HEK293 (cell line): ENCODE measurements at regions not wholly inside any gene's neighbourhood (a gene's known extent, or its start where the extent isn't known, plus 50 kb on each side); places are given as distances from the start of the nearest gene placed in this dataset.
A peak's percentile ranks its signal among the peaks of the same experiment; 100 is the strongest.

Experiments
- ATF2 ChIP-seq: fragments of 450-650 bp; formaldehyde crosslinking; IDR thresholded peaks from 2 replicates; pipeline ENCODE4 v1.5.1; 2016; ENCODE audit warnings: missing biosample characterization, missing genetic modification characterization, low read depth
- BCL11A ChIP-seq: fragments of 450-650 bp; formaldehyde crosslinking; IDR thresholded peaks from 2 replicates; pipeline ENCODE4 v1.5.1; 2016; ENCODE audit warnings: low read depth, missing biosample characterization, missing genetic modification characterization
- KLF1 ChIP-seq: fragments of 450-650 bp; formaldehyde crosslinking; IDR thresholded peaks from 2 replicates; pipeline ENCODE4 v1.5.1; 2016; ENCODE audit warnings: missing biosample characterization, missing genetic modification characterization
- OSR2 ChIP-seq: fragments of 450-650 bp; formaldehyde crosslinking; IDR thresholded peaks from 2 replicates; pipeline ENCODE4 v1.5.1; 2016; ENCODE audit warnings: missing biosample characterization, missing genetic modification characterization
- OVOL3 ChIP-seq: fragments of 450-650 bp; formaldehyde crosslinking; IDR thresholded peaks from 2 replicates; pipeline ENCODE4 v1.5.1; 2016; ENCODE audit warnings: missing biosample characterization, missing genetic modification characterization
- REPIN1 ChIP-seq: fragments of 450-650 bp; formaldehyde crosslinking; IDR thresholded peaks from 2 replicates; pipeline ENCODE4 v1.5.1; 2017; ENCODE audit warnings: missing biosample characterization, missing genetic modification characterization, low read depth
- ZBTB17 ChIP-seq: fragments of 450-650 bp; formaldehyde crosslinking; IDR thresholded peaks from 2 replicates; pipeline ENCODE4 v1.5.1; 2016; ENCODE audit warnings: missing biosample characterization, missing genetic modification characterization
- ZFHX2 ChIP-seq: fragments of 450-650 bp; formaldehyde crosslinking; conservative IDR thresholded peaks from 2 replicates; pipeline ENCODE4 v1.5.1; 2016; ENCODE audit warnings: missing biosample characterization, missing genetic modification characterization
- ZFP3 ChIP-seq: fragments of 450-650 bp; formaldehyde crosslinking; IDR thresholded peaks from 2 replicates; pipeline ENCODE4 v1.5.1; 2016; ENCODE audit warnings: low read depth, missing biosample characterization, missing genetic modification characterization
- ZFP69B ChIP-seq: fragments of 450-650 bp; formaldehyde crosslinking; IDR thresholded peaks from 2 replicates; pipeline ENCODE4 v1.5.1; 2016; ENCODE audit warnings: missing biosample characterization, missing genetic modification characterization
- ZNF16 ChIP-seq: fragments of 450-650 bp; formaldehyde crosslinking; IDR thresholded peaks from 2 replicates; pipeline ENCODE4 v1.5.1; 2016; ENCODE audit warnings: low read depth, missing biosample characterization, missing genetic modification characterization
- ZNF18 ChIP-seq: fragments of 450-650 bp; formaldehyde crosslinking; IDR thresholded peaks from 2 replicates; pipeline ENCODE4 v1.5.1; 2016; ENCODE audit warnings: missing biosample characterization, missing genetic modification characterization
- ZNF2 ChIP-seq: fragments of 450-650 bp; formaldehyde crosslinking; IDR thresholded peaks from 2 replicates; pipeline ENCODE4 v1.5.1; 2016; ENCODE audit warnings: missing biosample characterization, missing genetic modification characterization
- ZNF211 ChIP-seq: fragments of 450-650 bp; formaldehyde crosslinking; IDR thresholded peaks from 2 replicates; pipeline ENCODE4 v1.5.1; 2016; ENCODE audit warnings: low read depth, missing biosample characterization, missing genetic modification characterization
- ZNF366 ChIP-seq: fragments of 450-650 bp; formaldehyde crosslinking; conservative IDR thresholded peaks from 2 replicates; pipeline ENCODE4 v1.5.1; 2016; ENCODE audit warnings: missing biosample characterization, missing genetic modification characterization
- ZNF394 ChIP-seq: fragments of 450-650 bp; formaldehyde crosslinking; IDR thresholded peaks from 2 replicates; pipeline ENCODE4 v1.5.1; 2016; ENCODE audit warnings: missing biosample characterization, missing genetic modification characterization, mild to moderate bottlenecking, moderate library complexity, borderline replicate concordance
- ZNF416 ChIP-seq: fragments of 450-650 bp; formaldehyde crosslinking; IDR thresholded peaks from 2 replicates; pipeline ENCODE4 v1.5.1; 2016; ENCODE audit warnings: missing biosample characterization, missing genetic modification characterization
- ZNF510 ChIP-seq: fragments of 450-650 bp; formaldehyde crosslinking; IDR thresholded peaks from 2 replicates; pipeline ENCODE4 v1.5.1; 2018; ENCODE audit warnings: mild to moderate bottlenecking, missing genetic modification characterization, missing biosample characterization; ENCODE audit not compliant: insufficient replicate concordance
- ZNF529 ChIP-seq: fragments of 450-650 bp; formaldehyde crosslinking; IDR thresholded peaks from 2 replicates; pipeline ENCODE4 v1.5.1; 2017; ENCODE audit warnings: missing genetic modification characterization, missing biosample characterization; ENCODE audit not compliant: insufficient replicate concordance
- ZNF530 ChIP-seq: fragments of 450-650 bp; formaldehyde crosslinking; IDR thresholded peaks from 2 replicates; pipeline ENCODE4 v1.5.1; 2016; ENCODE audit warnings: low read depth, missing biosample characterization, missing genetic modification characterization
- ZNF558 ChIP-seq: fragments of 450-650 bp; formaldehyde crosslinking; IDR thresholded peaks from 2 replicates; pipeline ENCODE4 v1.5.1; 2016; ENCODE audit warnings: missing biosample characterization, missing genetic modification characterization
- ZNF660 ChIP-seq: fragments of 450-650 bp; IDR thresholded peaks from 2 replicates; pipeline ENCODE4 v1.5.1; 2018; ENCODE audit warnings: missing biosample characterization, mild to moderate bottlenecking, missing genetic modification characterization
- ZNF670 ChIP-seq: fragments of 450-650 bp; formaldehyde crosslinking; IDR thresholded peaks from 2 replicates; pipeline ENCODE4 v1.5.1; 2016; ENCODE audit warnings: missing biosample characterization, missing genetic modification characterization, low read depth
- ZSCAN23 ChIP-seq: fragments of 450-650 bp; formaldehyde crosslinking; IDR thresholded peaks from 2 replicates; pipeline ENCODE4 v1.5.1; 2016; ENCODE audit warnings: missing biosample characterization, missing genetic modification characterization
- ZXDB ChIP-seq: fragments of 450-650 bp; formaldehyde crosslinking; IDR thresholded peaks from 2 replicates; pipeline ENCODE4 v1.5.1; 2016; ENCODE audit warnings: missing biosample characterization, missing genetic modification characterization
- TF ChIP-seq, protein P1 (sequence below): fragments of 450-650 bp; formaldehyde crosslinking; conservative IDR thresholded peaks from 2 replicates; pipeline ENCODE4 v1.5.1; 2016; ENCODE audit warnings: low read depth, missing biosample characterization, missing genetic modification characterization
- TF ChIP-seq, protein P2 (sequence below): fragments of 450-650 bp; formaldehyde crosslinking; IDR thresholded peaks from 2 replicates; pipeline ENCODE4 v1.5.1; 2017; ENCODE audit warnings: missing biosample characterization, missing genetic modification characterization
- TF ChIP-seq, protein P3 (sequence below): fragments of 450-650 bp; formaldehyde crosslinking; IDR thresholded peaks from 2 replicates; pipeline ENCODE4 v1.5.1; 2017; ENCODE audit warnings: missing biosample characterization, mild to moderate bottlenecking, missing genetic modification characterization, moderate library complexity

DNA sequence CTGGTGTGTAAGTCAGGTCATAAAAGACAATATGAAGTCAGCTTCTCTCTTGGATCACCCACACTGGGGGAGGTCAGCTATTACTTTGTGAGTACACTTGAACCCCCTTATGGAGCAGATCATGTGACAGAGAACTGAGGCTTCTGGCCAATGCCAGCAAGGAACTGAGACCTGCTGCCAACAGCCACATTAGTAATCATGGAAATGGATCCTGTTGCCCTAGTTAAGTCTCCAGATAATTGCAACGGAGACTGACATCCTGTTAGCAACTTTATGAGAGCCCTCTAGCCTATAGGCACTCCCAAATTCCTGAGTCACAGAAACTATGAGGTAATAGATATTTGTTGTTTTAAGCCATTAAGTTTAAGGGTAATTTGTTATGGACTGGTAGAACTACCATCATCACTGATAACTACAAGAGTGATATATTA lies 110.4 kb upstream of the GMNC start (continued):
- TF ChIP-seq, protein P1, sequence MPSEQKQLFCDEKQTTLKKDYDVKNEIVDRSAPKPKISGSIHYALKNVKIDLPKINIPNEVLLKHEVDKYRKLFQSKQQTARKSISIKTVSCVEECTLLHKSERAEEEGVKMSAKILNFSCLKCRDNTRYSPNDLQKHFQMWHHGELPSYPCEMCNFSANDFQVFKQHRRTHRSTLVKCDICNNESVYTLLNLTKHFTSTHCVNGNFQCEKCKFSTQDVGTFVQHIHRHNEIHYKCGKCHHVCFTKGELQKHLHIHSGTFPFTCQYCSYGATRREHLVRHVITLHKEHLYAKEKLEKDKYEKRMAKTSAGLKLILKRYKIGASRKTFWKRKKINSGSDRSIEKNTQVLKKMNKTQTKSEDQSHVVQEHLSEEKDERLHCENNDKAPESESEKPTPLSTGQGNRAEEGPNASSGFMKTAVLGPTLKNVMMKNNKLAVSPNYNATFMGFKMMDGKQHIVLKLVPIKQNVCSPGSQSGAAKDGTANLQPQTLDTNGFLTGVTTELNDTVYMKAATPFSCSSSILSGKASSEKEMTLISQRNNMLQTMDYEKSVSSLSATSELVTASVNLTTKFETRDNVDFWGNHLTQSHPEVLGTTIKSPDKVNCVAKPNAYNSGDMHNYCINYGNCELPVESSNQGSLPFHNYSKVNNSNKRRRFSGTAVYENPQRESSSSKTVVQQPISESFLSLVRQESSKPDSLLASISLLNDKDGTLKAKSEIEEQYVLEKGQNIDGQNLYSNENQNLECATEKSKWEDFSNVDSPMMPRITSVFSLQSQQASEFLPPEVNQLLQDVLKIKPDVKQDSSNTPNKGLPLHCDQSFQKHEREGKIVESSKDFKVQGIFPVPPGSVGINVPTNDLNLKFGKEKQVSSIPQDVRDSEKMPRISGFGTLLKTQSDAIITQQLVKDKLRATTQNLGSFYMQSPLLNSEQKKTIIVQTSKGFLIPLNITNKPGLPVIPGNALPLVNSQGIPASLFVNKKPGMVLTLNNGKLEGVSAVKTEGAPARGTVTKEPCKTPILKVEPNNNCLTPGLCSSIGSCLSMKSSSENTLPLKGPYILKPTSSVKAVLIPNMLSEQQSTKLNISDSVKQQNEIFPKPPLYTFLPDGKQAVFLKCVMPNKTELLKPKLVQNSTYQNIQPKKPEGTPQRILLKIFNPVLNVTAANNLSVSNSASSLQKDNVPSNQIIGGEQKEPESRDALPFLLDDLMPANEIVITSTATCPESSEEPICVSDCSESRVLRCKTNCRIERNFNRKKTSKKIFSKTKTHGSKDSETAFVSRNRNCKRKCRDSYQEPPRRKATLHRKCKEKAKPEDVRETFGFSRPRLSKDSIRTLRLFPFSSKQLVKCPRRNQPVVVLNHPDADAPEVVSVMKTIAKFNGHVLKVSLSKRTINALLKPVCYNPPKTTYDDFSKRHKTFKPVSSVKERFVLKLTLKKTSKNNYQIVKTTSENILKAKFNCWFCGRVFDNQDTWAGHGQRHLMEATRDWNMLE (tag by site-specific recombination), result 0 out of 2 replicates have a peak, but pooled peaks have one; percentile 28
- TF ChIP-seq ZNF530 (tag by site-specific recombination) (no peak), ZNF366 (tag by site-specific recombination) (peak; percentile 91), OVOL3 (tag by site-specific recombination) (peak; percentile 78), ZSCAN23 (tag by site-specific recombination) (0 out of 2 replicates have a peak, but pooled peaks have one; percentile 49), ZNF660 (tag by site-specific recombination) (0 out of 2 replicates have a peak, but pooled peaks have one; percentile 32), ZNF416 (tag by site-specific recombination) (no peak), ZFP69B (tag by site-specific recombination) (peak; percentile 76; the same call in 1 of the 2 replicates), ZNF211 (no peak), ZNF16 (tag by site-specific recombination) (no peak), BCL11A (tag by site-specific recombination) (peak; percentile 85; the same call in 1 of the 2 replicates), OSR2 (tag by site-specific recombination) (peak; percentile 96), ZNF394 (tag by site-specific recombination) (peak; percentile 91), ZFP3 (tag by site-specific recombination) (no peak), ZFHX2 (tag by site-specific recombination) (0 out of 2 replicates have a peak, but pooled peaks have one; percentile 9), ZNF670 (tag by site-specific recombination) (no peak), REPIN1 (no peak), ZNF2 (peak; percentile 44; the same call in 1 of the 2 replicates), ZNF558 (tag by site-specific recombination) (peak; percentile 78), ATF2 (tag by site-specific recombination) (peak; percentile 95), KLF1 (tag by site-specific recombination) (peak; percentile 40; the same call in 1 of the 2 replicates), ZNF510 (tag by site-specific recombination) (no peak), ZBTB17 (tag by site-specific recombination) (peak; percentile 81), ZNF529 (tag by site-specific recombination) (no peak), ZXDB (tag by site-specific recombination) (peak; percentile 91), ZNF18 (tag by site-specific recombination) (peak; percentile 91)
- TF ChIP-seq, protein P2, sequence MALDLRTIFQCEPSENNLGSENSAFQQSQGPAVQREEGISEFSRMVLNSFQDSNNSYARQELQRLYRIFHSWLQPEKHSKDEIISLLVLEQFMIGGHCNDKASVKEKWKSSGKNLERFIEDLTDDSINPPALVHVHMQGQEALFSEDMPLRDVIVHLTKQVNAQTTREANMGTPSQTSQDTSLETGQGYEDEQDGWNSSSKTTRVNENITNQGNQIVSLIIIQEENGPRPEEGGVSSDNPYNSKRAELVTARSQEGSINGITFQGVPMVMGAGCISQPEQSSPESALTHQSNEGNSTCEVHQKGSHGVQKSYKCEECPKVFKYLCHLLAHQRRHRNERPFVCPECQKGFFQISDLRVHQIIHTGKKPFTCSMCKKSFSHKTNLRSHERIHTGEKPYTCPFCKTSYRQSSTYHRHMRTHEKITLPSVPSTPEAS, result no peak; the same call in 1 of the 2 replicates
- TF ChIP-seq, protein P3, sequence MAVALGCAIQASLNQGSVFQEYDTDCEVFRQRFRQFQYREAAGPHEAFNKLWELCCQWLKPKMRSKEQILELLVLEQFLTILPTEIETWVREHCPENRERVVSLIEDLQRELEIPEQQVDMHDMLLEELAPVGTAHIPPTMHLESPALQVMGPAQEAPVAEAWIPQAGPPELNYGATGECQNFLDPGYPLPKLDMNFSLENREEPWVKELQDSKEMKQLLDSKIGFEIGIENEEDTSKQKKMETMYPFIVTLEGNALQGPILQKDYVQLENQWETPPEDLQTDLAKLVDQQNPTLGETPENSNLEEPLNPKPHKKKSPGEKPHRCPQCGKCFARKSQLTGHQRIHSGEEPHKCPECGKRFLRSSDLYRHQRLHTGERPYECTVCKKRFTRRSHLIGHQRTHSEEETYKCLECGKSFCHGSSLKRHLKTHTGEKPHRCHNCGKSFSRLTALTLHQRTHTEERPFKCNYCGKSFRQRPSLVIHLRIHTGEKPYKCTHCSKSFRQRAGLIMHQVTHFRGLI, result peak; percentile 55; the same call in 1 of the 2 replicates
